CD4-positive, alpha-beta T cell treated with Interleukin-10 for 1 hour (primary cell): ENCODE measurements at regions not wholly inside any gene's neighbourhood (a gene's known extent, or its start where the extent isn't known, plus 50 kb on each side); places are given as distances from the start of the nearest gene placed in this dataset.
"Not testable (repeated sequence)": the region's sequence is repeated elsewhere in the genome, so short reads cannot be mapped to it uniquely, and the experiment has no call there.

Experiments
- DNase-seq: peaks from one replicate; pipeline ENCODE4 v3.0.0-alpha.2; 2020

GRCh38 chr18:45321520-45321919 is 293.8 kb upstream of the SLC14A2 start:
- DNase-seq: no peak

GRCh38 chr18:45322343-45322742 is 292.9 kb upstream of the SLC14A2 start:
- DNase-seq: no peak

- DNase-seq: no peak
These were observed 291.2 kb upstream of the SLC14A2 start for GRCh38 chr18:45324101-45324494.

- DNase-seq: no peak
These were observed 290.7 kb upstream of the SLC14A2 start for GRCh38 chr18:45324495-45325113.

GRCh38 chr18:45325778-45326177 is 289.5 kb upstream of the SLC14A2 start:
- DNase-seq: no peak

- no peak for DNase-seq
These were observed 288.8 kb upstream of the SLC14A2 start for GRCh38 chr18:45326505-45326904.

GRCh38 chr18:45328296-45328695 is 287.0 kb upstream of the SLC14A2 start:
- no peak for DNase-seq

- DNase-seq: no peak
These were observed 286.5 kb upstream of the SLC14A2 start for GRCh38 chr18:45328811-45329210.

GRCh38 chr18:45329316-45329715 is 286.0 kb upstream of the SLC14A2 start:
- no peak for DNase-seq

GRCh38 chr18:45330170-45330594 is 285.1 kb upstream of the SLC14A2 start:
- no peak for DNase-seq

- DNase-seq: no peak
These were observed 282.4 kb upstream of the SLC14A2 start for GRCh38 chr18:45332871-45333270.

GRCh38 chr18:45334191-45334590 is 281.1 kb upstream of the SLC14A2 start:
- DNase-seq: no peak

GRCh38 chr18:45335282-45336043 is 279.8 kb upstream of the SLC14A2 start:
- DNase-seq: no peak

GRCh38 chr18:45336448-45336847 is 278.8 kb upstream of the SLC14A2 start:
- DNase-seq: no peak

- DNase-seq: no peak
These were observed 277.8 kb upstream of the SLC14A2 start for GRCh38 chr18:45337477-45337876.

GRCh38 chr18:45339810-45340550 is 275.3 kb upstream of the SLC14A2 start:
- DNase-seq: no peak

GRCh38 chr18:45340884-45341283 is 274.4 kb upstream of the SLC14A2 start:
- no peak for DNase-seq

GRCh38 chr18:45341454-45341853 is 273.8 kb upstream of the SLC14A2 start:
- no peak for DNase-seq

GRCh38 chr18:45342166-45342565 is 273.1 kb upstream of the SLC14A2 start:
- DNase-seq: no peak

GRCh38 chr18:45342653-45343052 is 272.6 kb upstream of the SLC14A2 start:
- no peak for DNase-seq

GRCh38 chr18:45343365-45343764 is 271.9 kb upstream of the SLC14A2 start:
- DNase-seq: no peak

GRCh38 chr18:45344680-45345079 is 270.6 kb upstream of the SLC14A2 start:
- not testable (repeated sequence) for DNase-seq

GRCh38 chr18:45349019-45349418 is 266.3 kb upstream of the SLC14A2 start:
- no peak for DNase-seq

- DNase-seq: no peak
These were observed 265.8 kb upstream of the SLC14A2 start for GRCh38 chr18:45349467-45349866.
